GM18508 (cell line): ENCODE measurements at regions not wholly inside any gene's neighbourhood (a gene's known extent, or its start where the extent isn't known, plus 50 kb on each side); places are given as distances from the start of the nearest gene placed in this dataset.

Experiments used
- ATAC-seq: cut with Tn5 transposase; IDR thresholded peaks from one replicate; pipeline ENCODE4 v1.9.1; 2021; ENCODE audit warnings: moderate number of reproducible peaks; ENCODE audit not compliant: insufficient read depth, unreplicated experiment

DNA sequence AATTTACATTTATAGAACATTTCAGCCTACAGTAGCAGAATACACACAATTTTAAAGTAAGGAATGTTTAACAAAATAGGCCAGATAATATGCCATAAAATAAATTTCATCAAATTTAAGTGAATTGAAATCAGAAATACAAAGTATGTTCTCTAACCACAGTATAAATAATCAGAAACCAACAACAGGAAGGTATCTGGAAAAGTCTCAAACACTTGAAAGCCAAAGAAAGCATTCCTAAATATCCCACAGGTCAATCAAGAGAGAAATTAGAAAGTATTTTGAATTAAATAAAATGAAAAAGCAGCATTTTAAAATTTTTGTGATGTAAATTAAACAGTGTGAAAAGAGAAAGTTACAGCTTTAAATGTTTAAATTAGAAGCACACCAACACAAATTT, 899.2 kb downstream of the PDHA2 start:
- ATAC-seq = no peak

GRCh38 chr4:96742332-96743014, 902.6 kb downstream of the PDHA2 start:
- ATAC-seq = no peak

DNA sequence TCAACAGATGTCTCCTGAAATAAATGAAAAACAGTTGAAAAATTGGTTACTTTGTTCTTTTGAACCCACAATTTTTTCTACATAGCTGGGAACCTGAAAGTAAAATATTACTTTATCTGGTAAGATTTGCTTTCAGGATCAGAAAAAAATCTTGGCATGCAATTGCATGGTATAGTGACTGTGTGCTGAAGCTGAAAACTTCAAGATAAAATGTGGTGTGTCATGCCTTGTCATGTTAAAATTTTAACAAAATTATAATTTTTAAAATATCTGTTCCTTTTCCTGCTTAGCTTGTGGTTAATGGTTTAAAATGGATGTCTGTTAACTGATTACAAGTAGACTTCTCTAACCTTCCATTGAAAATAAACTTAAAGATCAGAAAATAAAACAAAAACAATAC, 904.8 kb downstream of the PDHA2 start:
- no peak for ATAC-seq

- no peak for ATAC-seq
Measured at GRCh38 chr4:96753216-96753615, 913.3 kb downstream of the PDHA2 start.

DNA sequence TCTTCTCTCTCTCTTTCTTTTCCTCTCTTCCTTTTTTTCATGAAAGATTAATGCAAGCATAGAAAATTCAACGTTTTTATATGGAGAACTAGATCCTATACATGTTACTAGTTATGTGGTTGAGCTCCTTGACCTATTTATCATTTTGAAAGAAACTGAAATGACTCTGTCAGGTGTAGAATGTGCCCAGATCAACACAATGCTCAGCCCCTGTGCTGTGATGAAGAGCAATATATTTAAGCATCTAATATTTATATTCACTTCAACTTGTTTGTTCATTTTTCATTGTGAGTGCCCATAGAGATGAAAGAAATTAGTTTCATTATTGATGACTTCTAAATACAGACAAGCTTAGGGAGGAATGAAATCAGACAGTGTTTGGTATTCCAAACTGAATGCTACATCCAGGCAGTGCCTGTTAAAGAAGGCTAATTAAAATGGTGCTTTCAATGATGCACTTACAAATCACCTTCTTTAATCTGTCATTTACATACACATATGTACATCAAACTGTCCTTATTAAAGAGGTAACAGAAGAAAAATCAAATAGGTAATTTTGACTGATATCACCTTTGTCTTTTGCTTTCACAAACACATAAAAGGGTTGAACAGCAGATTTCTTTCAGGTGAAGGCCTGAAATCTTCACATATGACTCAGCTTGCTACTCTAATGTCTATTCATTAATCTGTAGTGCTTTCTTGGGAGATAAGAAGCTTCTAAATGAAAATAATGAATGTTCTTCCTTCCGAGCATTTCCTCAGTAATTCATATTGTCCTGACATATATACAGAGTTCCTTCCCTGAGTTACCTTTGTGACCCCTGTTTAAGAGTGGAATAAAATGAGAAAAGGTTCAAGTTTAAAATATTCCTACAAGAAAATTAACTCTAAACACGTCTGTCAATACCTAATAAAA, 915.9 kb downstream of the PDHA2 start:
- ATAC-seq = no peak

- ATAC-seq = no peak
Measured at GRCh38 chr4:96756584-96756983, 916.7 kb downstream of the PDHA2 start.

DNA sequence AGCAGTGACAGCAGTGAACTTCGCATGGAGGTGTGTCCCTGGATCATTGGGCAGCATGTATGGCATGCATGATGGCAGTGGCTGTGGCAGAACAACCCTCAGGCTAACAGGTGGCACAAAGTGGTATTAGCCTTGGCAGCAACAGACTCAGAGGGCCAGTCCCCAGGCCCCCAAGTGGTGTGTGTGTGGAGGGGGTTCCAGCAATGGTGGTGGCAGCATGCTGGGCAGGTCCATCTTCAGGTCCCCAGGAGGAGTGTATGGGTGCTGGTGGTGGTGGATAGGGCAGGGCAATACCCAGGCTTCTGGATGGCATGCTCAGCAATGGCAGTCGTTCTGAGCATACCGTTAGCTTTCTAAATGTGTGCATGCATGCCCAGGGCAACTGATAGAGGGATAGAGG, 923.7 kb downstream of the PDHA2 start:
- ATAC-seq = no peak

DNA sequence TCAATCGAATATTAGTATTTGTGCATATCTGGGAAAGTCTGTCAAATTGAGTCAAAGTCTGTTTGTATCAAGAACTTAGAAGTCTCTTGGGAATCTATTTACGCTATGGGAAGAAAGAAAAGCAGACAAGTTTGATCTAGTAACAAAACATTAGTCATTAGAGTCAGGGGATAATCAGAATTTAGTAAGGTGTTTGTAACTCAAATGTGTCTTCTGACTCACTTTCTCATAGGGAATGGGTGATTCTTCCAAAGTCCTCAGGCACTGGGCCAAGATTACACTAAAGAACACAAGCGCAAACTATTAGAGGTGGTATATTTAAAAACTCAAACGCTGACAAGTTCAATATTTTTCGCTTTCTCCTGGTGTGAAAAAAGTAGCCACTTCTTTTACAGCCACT, 926.5 kb downstream of the PDHA2 start:
- no peak for ATAC-seq

GRCh38 chr4:96767815-96768480, 928.1 kb downstream of the PDHA2 start:
- no peak for ATAC-seq

- ATAC-seq = no peak
Measured at GRCh38 chr4:96775501-96775900, 935.6 kb downstream of the PDHA2 start.

DNA sequence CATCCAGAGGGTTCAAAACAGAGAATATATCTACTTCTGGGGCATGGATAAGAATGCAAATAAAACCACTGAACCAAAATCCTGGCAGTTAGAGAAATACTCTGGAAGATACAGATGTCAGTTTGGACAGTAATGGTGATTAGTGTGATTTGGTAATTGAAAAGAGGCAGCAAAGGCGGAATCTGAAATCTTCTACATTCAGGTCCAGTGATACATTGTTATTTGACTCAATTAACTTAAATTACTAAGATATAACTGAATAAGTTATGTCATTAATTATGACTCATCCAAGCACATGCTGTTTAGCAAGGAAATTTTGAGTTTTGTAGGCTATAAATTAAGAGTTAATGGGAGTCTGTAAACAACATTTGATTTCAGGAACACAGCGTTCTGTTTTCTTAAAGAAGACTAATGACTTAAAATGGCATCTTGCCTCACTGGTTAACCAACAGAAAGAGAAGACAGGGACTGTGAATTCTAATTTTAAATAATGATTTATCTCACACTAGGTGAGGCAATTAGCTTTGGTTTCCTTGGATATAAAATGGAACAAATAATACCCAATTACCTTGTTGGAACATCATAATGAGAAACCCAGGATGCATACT, 937.1 kb downstream of the PDHA2 start:
- no peak for ATAC-seq

- ATAC-seq = no peak
Measured at GRCh38 chr4:96784336-96784735, 944.4 kb downstream of the PDHA2 start.

DNA sequence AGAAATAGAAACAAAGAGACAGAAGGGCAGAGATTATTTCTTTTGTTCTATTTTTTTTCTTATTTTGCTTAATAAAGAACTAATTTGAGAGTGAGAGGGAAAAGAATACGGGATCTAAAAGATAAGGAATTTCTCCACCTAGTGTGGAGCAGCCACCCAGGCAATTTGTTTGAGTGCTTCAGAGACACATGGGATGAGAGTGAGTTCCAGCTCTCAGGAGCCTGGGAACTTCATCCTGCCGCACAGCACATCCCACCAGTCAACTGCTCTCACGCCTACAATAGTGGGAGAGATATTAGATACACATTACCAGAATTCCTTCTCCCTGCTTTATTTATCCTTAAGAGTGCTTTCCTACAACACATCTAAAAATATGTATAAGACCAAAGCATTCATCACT, 946.4 kb downstream of the PDHA2 start:
- ATAC-seq = no peak

GRCh38 chr4:96787766-96788165, 947.9 kb downstream of the PDHA2 start:
- ATAC-seq = no peak

DNA sequence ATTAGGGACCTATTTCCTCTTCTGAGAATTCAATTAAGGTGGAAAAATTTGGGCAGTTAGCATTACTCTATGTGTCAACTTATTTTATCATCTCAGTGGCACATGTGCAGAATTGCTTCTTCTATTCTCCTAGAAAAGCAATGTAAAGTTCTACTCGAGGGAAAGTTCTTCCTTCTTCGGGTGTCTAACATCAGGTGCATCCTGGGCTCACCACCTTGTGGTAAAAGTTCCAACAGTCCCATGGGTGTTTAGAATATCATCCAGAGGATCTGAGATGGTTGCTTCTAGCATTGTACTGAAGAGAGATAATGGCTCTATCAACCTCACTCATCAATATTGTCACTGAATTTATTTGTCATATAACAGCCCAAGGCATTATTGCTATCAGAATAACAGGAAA, 969.7 kb downstream of the PDHA2 start:
- ATAC-seq = no peak

GRCh38 chr4:96827086-96827485, 987.2 kb downstream of the PDHA2 start:
- no peak for ATAC-seq

DNA sequence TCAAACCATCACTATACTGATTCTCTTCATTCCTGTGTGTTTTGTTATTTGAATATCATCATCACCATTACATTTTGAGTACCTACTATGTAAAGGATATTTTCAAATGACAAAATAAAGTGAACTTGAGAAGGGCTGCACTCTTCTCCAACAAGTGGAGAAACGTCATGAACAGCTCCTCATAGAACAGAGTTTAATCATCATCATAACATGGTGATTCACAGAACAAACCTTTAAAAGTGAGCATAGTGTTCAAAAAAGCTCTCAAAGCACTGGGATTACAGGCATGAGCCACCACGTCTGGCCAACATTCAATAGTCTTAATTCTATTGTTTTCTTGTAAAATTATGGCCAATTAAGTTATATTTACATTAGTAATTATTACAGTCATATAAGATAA, 993.9 kb downstream of the PDHA2 start:
- no peak for ATAC-seq

DNA sequence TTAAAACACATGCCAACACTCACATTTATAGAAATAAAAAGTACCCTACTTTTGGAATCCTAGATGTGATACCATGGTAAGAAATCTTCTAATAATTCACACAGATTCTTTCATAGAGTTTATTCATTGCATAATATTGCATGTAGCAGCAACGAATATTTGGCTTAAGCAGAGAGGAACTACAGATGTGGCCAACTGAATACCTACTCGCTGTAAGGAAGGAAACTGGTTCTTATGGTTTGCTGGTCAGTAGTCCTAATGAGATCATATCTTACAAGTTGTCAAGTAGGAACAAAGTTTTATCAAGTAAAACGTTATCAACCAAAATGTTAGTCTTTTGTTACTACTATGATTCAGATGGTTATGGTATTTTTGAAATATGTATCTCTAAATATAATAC, 996.1 kb downstream of the PDHA2 start:
- no peak for ATAC-seq

- no peak for ATAC-seq
Measured at GRCh38 chr4:96839441-96839840, 999.5 kb downstream of the PDHA2 start.

DNA sequence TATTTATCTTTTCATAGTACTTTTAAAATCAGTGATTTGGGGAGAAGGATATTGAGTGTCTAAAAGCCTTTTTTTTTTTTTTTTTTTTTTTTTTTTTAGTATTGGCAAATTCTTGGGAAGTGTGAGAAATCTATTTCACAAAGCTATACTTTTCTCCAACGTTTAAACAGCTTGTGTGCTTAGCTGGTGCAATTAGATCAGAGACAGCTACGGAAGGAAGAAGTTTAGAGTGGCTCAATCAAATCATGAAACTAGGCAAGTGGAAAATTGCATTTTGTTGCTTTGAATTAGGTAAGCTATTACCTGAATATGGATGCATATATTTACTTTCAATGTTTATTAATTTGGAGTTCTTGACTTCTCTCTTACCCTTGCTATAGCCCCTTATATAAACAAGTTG, 1001.9 kb downstream of the PDHA2 start:
- ATAC-seq = no peak
